Stimulated activated naive CD4-positive, alpha-beta T cell treated with Interleukin-2 at 50 U/mL for 16 hours (primary cell): ENCODE measurements at regions not wholly inside any gene's neighbourhood (a gene's known extent, or its start where the extent isn't known, plus 50 kb on each side); places are given as distances from the start of the nearest gene placed in this dataset.
"Not testable (repeated sequence)": the region's sequence is repeated elsewhere in the genome, so short reads cannot be mapped to it uniquely, and the experiment has no call there.

ENCODE experiments used
- DNase-seq: peaks from one replicate; lab custom pipeline; 2025; lab: John Stamatoyannopoulos, UW

GRCh38 chr3:177249203-177249602 is 51.9 kb upstream of the TBL1XR1 start:
- no peak for DNase-seq

GRCh38 chr3:177250151-177250550 is 52.9 kb upstream of the TBL1XR1 start:
- no peak for DNase-seq

GRCh38 chr3:177251755-177252154 is 54.5 kb upstream of the TBL1XR1 start:
- no peak for DNase-seq

- no peak for DNase-seq
These were observed 59.7 kb upstream of the TBL1XR1 start for GRCh38 chr3:177257006-177257405.

- DNase-seq: no peak
These were observed 60.3 kb upstream of the TBL1XR1 start for GRCh38 chr3:177257625-177258024.

GRCh38 chr3:177262396-177262795 is 65.1 kb upstream of the TBL1XR1 start:
- no peak for DNase-seq

- DNase-seq: no peak
These were observed 66.5 kb upstream of the TBL1XR1 start for GRCh38 chr3:177263615-177264368.

GRCh38 chr3:177271811-177272501 is 74.7 kb upstream of the TBL1XR1 start:
- DNase-seq: not testable (repeated sequence)

GRCh38 chr3:177278016-177278415 is 80.7 kb upstream of the TBL1XR1 start:
- no peak for DNase-seq

GRCh38 chr3:177279118-177279815 is 82.0 kb upstream of the TBL1XR1 start:
- DNase-seq: no peak

GRCh38 chr3:177281292-177282118 is 84.2 kb upstream of the TBL1XR1 start:
- DNase-seq: no peak

GRCh38 chr3:177282119-177282655 is 84.9 kb upstream of the TBL1XR1 start:
- no peak for DNase-seq

GRCh38 chr3:177283983-177284382 is 86.7 kb upstream of the TBL1XR1 start:
- DNase-seq: no peak

GRCh38 chr3:177284383-177284881 is 87.2 kb upstream of the TBL1XR1 start:
- DNase-seq: no peak

GRCh38 chr3:177286034-177286433 is 88.8 kb upstream of the TBL1XR1 start:
- no peak for DNase-seq

GRCh38 chr3:177287231-177287630 is 89.9 kb upstream of the TBL1XR1 start:
- no peak for DNase-seq

GRCh38 chr3:177290633-177291032 is 93.4 kb upstream of the TBL1XR1 start:
- DNase-seq: no peak

- no peak for DNase-seq
These were observed 96.9 kb upstream of the TBL1XR1 start for GRCh38 chr3:177294221-177294620.

- DNase-seq: no peak
These were observed 97.8 kb upstream of the TBL1XR1 start for GRCh38 chr3:177295116-177295515.

- no peak for DNase-seq
These were observed 102.0 kb upstream of the TBL1XR1 start for GRCh38 chr3:177299250-177299649.

GRCh38 chr3:177300039-177300833 is 103.0 kb upstream of the TBL1XR1 start:
- DNase-seq: no peak
